ENCODE measurements at regions not wholly inside any gene's neighbourhood (a gene's known extent, or its start where the extent isn't known, plus 50 kb on each side); places are given as distances from the start of the nearest gene placed in this dataset.

DNA sequence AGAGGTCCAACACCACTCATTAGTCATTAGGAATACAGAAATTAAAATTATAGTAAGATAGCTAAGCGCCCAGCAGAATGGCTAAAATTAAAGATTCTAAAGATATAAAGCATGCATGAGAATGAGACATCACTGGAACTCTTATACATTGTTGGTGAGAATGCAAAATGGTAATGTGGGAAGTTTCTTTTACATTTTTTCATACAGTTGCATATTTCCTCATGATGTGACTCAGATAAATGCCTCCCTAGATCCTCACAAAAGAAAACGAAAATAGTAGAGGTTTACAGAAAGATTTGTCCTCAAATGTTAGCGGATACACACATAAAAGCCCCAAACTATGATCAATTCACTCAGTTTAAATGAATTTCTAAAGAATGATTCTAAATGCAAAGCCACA, 633.7 kb upstream of the GJE1 start:
- TF ChIP-seq, protein P1, sequence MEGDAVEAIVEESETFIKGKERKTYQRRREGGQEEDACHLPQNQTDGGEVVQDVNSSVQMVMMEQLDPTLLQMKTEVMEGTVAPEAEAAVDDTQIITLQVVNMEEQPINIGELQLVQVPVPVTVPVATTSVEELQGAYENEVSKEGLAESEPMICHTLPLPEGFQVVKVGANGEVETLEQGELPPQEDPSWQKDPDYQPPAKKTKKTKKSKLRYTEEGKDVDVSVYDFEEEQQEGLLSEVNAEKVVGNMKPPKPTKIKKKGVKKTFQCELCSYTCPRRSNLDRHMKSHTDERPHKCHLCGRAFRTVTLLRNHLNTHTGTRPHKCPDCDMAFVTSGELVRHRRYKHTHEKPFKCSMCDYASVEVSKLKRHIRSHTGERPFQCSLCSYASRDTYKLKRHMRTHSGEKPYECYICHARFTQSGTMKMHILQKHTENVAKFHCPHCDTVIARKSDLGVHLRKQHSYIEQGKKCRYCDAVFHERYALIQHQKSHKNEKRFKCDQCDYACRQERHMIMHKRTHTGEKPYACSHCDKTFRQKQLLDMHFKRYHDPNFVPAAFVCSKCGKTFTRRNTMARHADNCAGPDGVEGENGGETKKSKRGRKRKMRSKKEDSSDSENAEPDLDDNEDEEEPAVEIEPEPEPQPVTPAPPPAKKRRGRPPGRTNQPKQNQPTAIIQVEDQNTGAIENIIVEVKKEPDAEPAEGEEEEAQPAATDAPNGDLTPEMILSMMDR (IDR thresholded peaks at IDR 0.05; ENCODE audit: low read depth, low read length, missing control alignments): no peak
- DNase-seq (ENCODE audit: low read depth): no peak
- in situ Hi-C loops (cut with HindIII; ENCODE audit: low sequenced_read_pairs): no loop called here
- H3K4me3 ChIP-seq (ENCODE audit: low read depth, low read length): no peak overlapping the region

DNA sequence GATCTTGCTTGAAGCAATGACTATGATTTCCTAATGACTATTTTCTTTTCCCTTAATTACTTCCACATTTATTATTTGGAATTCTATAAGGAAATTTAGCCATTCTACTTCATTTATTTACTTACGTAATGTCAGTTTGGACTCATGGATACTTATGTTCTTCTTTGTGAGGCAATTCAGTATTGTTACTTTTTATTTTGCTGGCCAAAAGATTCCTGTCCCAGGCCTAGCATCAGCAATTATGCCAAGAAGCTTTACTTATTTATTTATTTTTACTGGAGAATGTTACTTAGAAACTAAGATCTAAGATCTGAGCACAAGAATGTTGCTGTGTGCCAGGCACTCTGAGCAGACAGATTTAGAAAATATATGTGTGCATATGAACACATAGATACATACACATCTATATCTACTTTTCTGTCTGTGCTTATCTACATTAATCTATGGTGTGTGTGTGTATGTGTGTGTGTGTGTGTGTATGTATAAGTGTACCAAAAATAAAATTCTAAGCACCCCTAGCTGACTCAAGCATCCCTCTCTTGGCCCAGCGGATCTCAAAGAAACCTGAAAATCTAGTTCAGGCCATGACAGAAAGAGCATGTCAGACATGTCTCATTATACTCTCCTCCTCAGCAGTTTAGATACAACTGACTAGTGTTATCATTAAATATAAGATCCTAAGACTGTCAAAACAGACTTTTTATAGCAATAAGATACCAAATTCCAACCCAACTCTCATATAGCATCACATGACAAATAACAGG, 640.0 kb upstream of the GJE1 start:
- in situ Hi-C loops (cut with HindIII; ENCODE audit: low sequenced_read_pairs): no loop called here
- DNase-seq (ENCODE audit: low read depth): no peak
- no peak overlapping the region for H3K4me3 ChIP-seq (ENCODE audit: low read depth, low read length)
- TF ChIP-seq, protein P1 (IDR thresholded peaks at IDR 0.05; ENCODE audit: low read depth, low read length, missing control alignments): no peak

DNA sequence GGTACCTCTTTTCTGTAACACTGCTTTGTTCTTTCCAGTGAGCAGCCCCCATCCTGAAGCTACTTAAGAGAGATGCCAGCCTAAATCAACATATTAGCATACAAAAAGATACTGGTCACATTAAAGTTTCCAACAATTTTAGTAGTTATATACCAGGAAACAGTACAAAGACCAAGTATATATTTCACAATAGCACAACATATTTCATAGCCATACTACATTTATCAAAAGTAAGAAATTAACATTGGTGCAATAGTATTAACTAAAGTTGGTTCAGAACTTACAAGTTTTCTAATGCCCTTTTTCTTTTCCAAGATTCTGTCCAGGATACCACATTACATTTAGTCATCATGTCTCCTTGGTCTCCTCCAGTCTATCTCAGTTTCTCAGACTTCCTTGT, 641.0 kb upstream of the GJE1 start:
- in situ Hi-C loops (cut with HindIII; ENCODE audit: low sequenced_read_pairs): no loop called here
- no peak for DNase-seq (ENCODE audit: low read depth)
- TF ChIP-seq, protein P1 (IDR thresholded peaks at IDR 0.05; ENCODE audit: low read depth, low read length, missing control alignments): no peak
- H3K4me3 ChIP-seq (ENCODE audit: low read depth, low read length): no peak overlapping the region

DNA sequence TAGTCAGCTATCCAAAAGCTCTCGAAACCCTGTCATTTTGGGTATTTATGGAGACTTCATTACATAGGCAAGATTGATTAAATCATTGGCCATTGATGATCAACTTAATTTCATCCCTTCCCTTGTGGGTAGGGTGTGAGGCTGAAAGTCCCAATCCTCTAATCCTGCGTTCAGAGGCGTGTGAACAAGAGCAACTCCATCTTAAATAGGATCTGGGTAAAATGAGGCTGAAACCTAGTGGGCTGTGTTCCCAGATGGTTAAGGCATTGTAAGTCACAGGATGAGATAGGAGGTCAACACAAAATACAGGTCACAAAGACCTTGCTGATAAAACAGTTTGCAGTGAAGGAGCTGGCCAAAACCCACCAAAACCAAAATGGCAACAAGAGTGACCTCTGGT, 641.7 kb upstream of the GJE1 start:
- TF ChIP-seq, protein P1 (IDR thresholded peaks at IDR 0.05; ENCODE audit: low read depth, low read length, missing control alignments): no peak
- no peak for DNase-seq (ENCODE audit: low read depth)
- no peak overlapping the region for H3K4me3 ChIP-seq (ENCODE audit: low read depth, low read length)
- in situ Hi-C loops (cut with HindIII; ENCODE audit: low sequenced_read_pairs): no loop called here

DNA sequence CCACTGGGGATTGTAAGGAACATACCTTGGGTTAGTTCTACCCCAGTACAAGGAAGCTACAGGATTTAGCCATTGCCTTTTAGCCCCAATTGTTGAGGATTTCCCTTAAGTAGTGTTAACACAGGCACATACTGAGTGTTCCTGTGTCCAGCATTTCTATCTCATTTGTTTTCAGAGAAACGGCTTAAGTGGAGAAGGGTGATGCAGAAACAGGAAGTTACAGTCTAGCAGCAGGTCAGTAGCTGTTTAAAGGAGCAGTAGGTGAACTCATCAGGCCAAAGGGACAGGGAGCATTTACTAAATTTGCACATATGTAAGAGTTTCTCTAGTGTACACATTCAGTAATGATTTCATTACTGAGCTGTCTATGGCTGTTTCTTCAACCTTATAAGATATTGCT, 644.2 kb upstream of the GJE1 start:
- in situ Hi-C loops (cut with HindIII; ENCODE audit: low sequenced_read_pairs): no loop called here
- H3K4me3 ChIP-seq (ENCODE audit: low read depth, low read length): no peak overlapping the region
- TF ChIP-seq, protein P1 (IDR thresholded peaks at IDR 0.05; ENCODE audit: low read depth, low read length, missing control alignments): no peak
- DNase-seq (ENCODE audit: low read depth): no peak

DNA sequence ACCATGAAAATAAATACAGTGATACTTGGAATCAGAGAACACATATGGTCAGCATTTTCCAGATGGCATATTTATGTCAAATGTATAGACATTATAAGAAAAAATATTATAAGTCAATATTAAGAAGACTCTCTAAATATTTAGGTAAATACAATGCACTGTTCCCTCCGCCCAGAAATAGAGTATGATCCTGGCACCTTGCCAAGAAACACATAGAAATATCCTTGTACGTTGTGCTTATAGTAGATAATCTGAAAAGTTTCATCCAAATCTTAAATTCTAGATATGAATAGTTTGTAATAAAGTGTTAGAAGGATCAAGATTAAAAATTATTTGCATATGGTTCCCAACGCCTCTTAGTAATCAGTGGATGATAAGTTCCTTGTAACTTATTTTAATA, 645.8 kb upstream of the GJE1 start:
- in situ Hi-C loops (cut with HindIII; ENCODE audit: low sequenced_read_pairs): no loop called here
- no peak overlapping the region for H3K4me3 ChIP-seq (ENCODE audit: low read depth, low read length)
- DNase-seq (ENCODE audit: low read depth): no peak
- TF ChIP-seq, protein P1 (IDR thresholded peaks at IDR 0.05; ENCODE audit: low read depth, low read length, missing control alignments): no peak
